ENCODE measurements at regions not wholly inside any gene's neighbourhood (a gene's known extent, or its start where the extent isn't known, plus 50 kb on each side); places are given as distances from the start of the nearest gene placed in this dataset.

- H3K4me1 ChIP-seq (ENCODE audit: insufficient read depth, low read length, severe bottlenecking), result peaks cover 5% of the 10 kb centered on the region
- no peaks in the 10 kb centered on the region for H3K36me3 ChIP-seq (ENCODE audit: insufficient read depth, low read length)
- H3K9me3 ChIP-seq (ENCODE audit: low read length), result no peaks in the 10 kb centered on the region
- H3K4me3 ChIP-seq (ENCODE audit: low read depth, low read length, poor library complexity, severe bottlenecking), result no peak overlapping the region
- H3K9me2 ChIP-seq (ENCODE audit: low read depth, low read length), result no peaks in the 10 kb centered on the region
- no peak overlapping the region for H3K27ac ChIP-seq (ENCODE audit: low read depth, low read length, poor library complexity, severe bottlenecking)
- TF ChIP-seq EZH2 (IDR thresholded peaks at IDR 0.05; ENCODE audit: borderline replicate concordance, low read length), result no peak
- no peak for TF ChIP-seq CTCF (IDR thresholded peaks at IDR 0.05; ENCODE audit: low read length)
- no peak overlapping the region for H3K9ac ChIP-seq (ENCODE audit: low read length)
- no peaks in the 10 kb centered on the region for H3F3A ChIP-seq (ENCODE audit: insufficient read depth, low read length)
- no peak overlapping the region for H2AFZ ChIP-seq (ENCODE audit: low read length)
- H3K4me2 ChIP-seq (ENCODE audit: low read length), result no peak overlapping the region
- no peaks in the 10 kb centered on the region for H3K27me3 ChIP-seq (ENCODE audit: insufficient read depth, low read length)
- H3K79me2 ChIP-seq (ENCODE audit: insufficient read depth, low read length), result no peaks in the 10 kb centered on the region
- no peaks in the 10 kb centered on the region for H4K20me1 ChIP-seq (ENCODE audit: insufficient read depth, low read length)
These were observed 58.9 kb upstream of the PGM2 start for GRCh38 chr4:37767546-37767945.

DNA sequence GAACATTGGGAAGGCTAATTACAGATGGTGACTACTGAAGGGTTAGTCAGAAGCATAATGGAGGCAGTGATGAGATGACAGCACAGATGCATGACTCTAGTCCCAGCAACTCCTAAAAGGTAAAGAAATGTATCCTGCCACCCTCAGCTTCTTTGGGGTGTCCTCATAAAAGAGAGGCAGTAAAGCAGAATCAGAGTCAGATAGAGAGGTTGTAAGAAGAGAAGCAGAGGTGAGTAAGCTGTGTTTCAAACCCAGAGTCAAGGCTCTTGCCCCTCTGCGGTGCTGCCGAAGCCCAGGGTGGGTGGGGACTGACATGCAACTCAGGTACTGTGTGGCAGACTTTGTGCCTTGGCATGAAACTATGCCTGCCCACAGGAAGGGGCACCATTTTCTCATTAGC is 59.5 kb upstream of the PGM2 start:
- Histone ChIP-seq H3F3A (ENCODE audit: insufficient read depth, low read length) (no peaks in the 10 kb centered on the region), H3K79me2 (ENCODE audit: insufficient read depth, low read length) (no peaks in the 10 kb centered on the region), H4K20me1 (ENCODE audit: insufficient read depth, low read length) (no peaks in the 10 kb centered on the region), H3K27me3 (ENCODE audit: insufficient read depth, low read length) (no peaks in the 10 kb centered on the region), H3K4me1 (ENCODE audit: insufficient read depth, low read length, severe bottlenecking) (peaks cover 5% of the 10 kb centered on the region), H3K27ac (ENCODE audit: low read depth, low read length, poor library complexity, severe bottlenecking) (no peak overlapping the region), H2AFZ (ENCODE audit: low read length) (no peak overlapping the region), H3K4me2 (ENCODE audit: low read length) (no peak overlapping the region), H3K36me3 (ENCODE audit: insufficient read depth, low read length) (no peaks in the 10 kb centered on the region), H3K9me2 (ENCODE audit: low read depth, low read length) (no peaks in the 10 kb centered on the region), H3K4me3 (ENCODE audit: low read depth, low read length, poor library complexity, severe bottlenecking) (no peak overlapping the region), H3K9ac (ENCODE audit: low read length) (no peak overlapping the region), H3K9me3 (ENCODE audit: low read length) (no peaks in the 10 kb centered on the region)
- TF ChIP-seq EZH2 (IDR thresholded peaks at IDR 0.05; ENCODE audit: borderline replicate concordance, low read length), result no peak
- TF ChIP-seq CTCF (IDR thresholded peaks at IDR 0.05; ENCODE audit: low read length), result no peak

DNA sequence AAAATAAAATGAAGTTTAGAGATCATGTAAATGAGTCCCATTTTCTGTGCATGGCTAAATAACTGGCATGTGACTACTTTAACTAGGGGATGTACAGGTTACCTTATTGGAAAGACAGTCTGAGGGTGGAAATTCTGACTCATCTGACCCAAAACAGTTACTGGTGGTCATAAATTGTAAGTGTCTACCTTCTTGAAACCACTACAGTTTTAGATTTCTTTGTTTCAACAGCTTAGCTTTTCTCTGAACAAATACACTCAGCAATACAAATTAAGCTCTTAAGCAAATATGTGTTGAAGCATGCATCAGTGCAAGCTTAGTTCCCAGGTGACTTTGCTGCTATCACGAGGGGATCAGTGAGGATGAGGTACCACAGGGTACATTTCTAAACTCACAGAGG is 60.7 kb upstream of the PGM2 start:
- H3K9me2 ChIP-seq (ENCODE audit: low read depth, low read length), result no peaks in the 10 kb centered on the region
- no peaks in the 10 kb centered on the region for H3K9me3 ChIP-seq (ENCODE audit: low read length)
- no peaks in the 10 kb centered on the region for H3F3A ChIP-seq (ENCODE audit: insufficient read depth, low read length)
- no peak overlapping the region for H3K9ac ChIP-seq (ENCODE audit: low read length)
- peaks cover 5% of the 10 kb centered on the region for H3K4me1 ChIP-seq (ENCODE audit: insufficient read depth, low read length, severe bottlenecking)
- H3K4me3 ChIP-seq (ENCODE audit: low read depth, low read length, poor library complexity, severe bottlenecking), result no peak overlapping the region
- H3K36me3 ChIP-seq (ENCODE audit: insufficient read depth, low read length), result no peaks in the 10 kb centered on the region
- H4K20me1 ChIP-seq (ENCODE audit: insufficient read depth, low read length), result no peaks in the 10 kb centered on the region
- no peak overlapping the region for H3K27ac ChIP-seq (ENCODE audit: low read depth, low read length, poor library complexity, severe bottlenecking)
- no peaks in the 10 kb centered on the region for H3K79me2 ChIP-seq (ENCODE audit: insufficient read depth, low read length)
- H3K27me3 ChIP-seq (ENCODE audit: insufficient read depth, low read length), result no peaks in the 10 kb centered on the region
- no peak overlapping the region for H2AFZ ChIP-seq (ENCODE audit: low read length)
- H3K4me2 ChIP-seq (ENCODE audit: low read length), result no peak overlapping the region
- TF ChIP-seq CTCF (IDR thresholded peaks at IDR 0.05; ENCODE audit: low read length) (no peak), EZH2 (IDR thresholded peaks at IDR 0.05; ENCODE audit: borderline replicate concordance, low read length) (no peak)
